HL-60 (cell line): ENCODE measurements at regions not wholly inside any gene's neighbourhood (a gene's known extent, or its start where the extent isn't known, plus 50 kb on each side); places are given as distances from the start of the nearest gene placed in this dataset.

Source experiments
- CTCF ChIP-seq: IDR thresholded peaks from one replicate; pipeline ENCODE4 v1.5.1; 2011; ENCODE audit warnings: low read length, control low read depth, inconsistent platforms; ENCODE audit not compliant: insufficient read depth
- GABPA ChIP-seq: IDR thresholded peaks from 2 replicates; pipeline ENCODE4 v1.6.1; 2012; ENCODE audit warnings: low read depth
- POLR2AphosphoS5 ChIP-seq: IDR thresholded peaks from 2 replicates; pipeline ENCODE4 v1.6.1; 2012; ENCODE audit warnings: low read depth
- SPI1 ChIP-seq: IDR thresholded peaks from 2 replicates; pipeline ENCODE4 v1.6.1; 2012; ENCODE audit warnings: low read depth, mild to moderate bottlenecking, borderline replicate concordance

GRCh38 chr2:217463402-217464075 is 539.3 kb downstream of the TNS1 start:
- TF ChIP-seq CTCF (no peak), GABPA (no peak), POLR2AphosphoS5 (no peak), SPI1 (peak; percentile 41; the same call in 1 of the 2 replicates)
